ENCODE measurements at regions not wholly inside any gene's neighbourhood (a gene's known extent, or its start where the extent isn't known, plus 50 kb on each side); places are given as distances from the start of the nearest gene placed in this dataset.
"Not testable (repeated sequence)": the region's sequence is repeated elsewhere in the genome, so short reads cannot be mapped to it uniquely, and the experiment has no call there.

DNA sequence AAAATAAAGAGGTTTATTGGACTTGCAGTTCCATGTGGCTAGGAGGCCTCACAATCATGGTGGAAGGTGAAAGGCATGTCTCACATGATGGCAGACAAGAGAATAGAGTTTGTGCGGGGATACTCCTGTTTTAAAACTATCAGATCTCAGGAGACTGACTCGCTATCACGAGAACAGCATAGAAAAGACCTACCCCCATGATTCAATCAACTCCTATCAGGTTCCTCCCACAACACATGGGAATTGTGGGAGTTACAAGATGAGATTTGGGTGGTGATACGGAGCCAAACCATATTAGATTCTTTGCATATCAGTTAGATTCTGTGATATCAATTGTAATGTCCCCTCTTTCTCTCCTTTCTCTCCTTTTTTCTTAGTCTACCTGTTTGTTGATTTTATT is 1178.7 kb upstream of the LRRTM1 start:
- Mint-ChIP-seq H3K4me3 (no peak overlapping the region), H3K9me3 (no peaks in the 10 kb centered on the region), H3K4me1 (no peaks in the 10 kb centered on the region), H3K36me3 (ENCODE audit: low read depth) (no peaks in the 10 kb centered on the region), H3K27me3 (no peaks in the 10 kb centered on the region), H3K27ac (no peak overlapping the region)
- DNase-seq, result no peak
- intact Hi-C loops (cut with micrococcal nuclease), result no loop called here

DNA sequence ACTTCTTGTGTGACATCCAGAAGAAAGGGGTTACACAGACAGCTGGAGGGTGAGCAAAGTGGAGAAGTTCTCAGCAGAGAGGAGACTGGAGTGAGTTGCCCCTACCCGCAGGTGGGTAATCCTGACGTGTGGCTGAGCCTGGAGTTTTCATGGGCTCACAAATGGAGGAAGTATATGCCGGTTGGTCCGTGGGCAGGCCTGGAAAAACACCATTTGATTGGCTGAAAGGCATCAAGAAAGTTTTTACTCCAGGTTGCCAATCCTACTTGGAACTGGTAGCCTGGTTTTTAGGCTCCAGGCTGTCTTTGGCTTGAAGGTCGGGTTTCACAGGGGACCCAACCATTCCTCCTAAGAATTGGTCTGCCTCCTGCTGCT is 1177.4 kb upstream of the LRRTM1 start:
- intact Hi-C loops (cut with micrococcal nuclease), result no loop called here
- no peaks in the 10 kb centered on the region for H3K27me3 Mint-ChIP-seq
- H3K4me3 Mint-ChIP-seq, result no peak overlapping the region

DNA sequence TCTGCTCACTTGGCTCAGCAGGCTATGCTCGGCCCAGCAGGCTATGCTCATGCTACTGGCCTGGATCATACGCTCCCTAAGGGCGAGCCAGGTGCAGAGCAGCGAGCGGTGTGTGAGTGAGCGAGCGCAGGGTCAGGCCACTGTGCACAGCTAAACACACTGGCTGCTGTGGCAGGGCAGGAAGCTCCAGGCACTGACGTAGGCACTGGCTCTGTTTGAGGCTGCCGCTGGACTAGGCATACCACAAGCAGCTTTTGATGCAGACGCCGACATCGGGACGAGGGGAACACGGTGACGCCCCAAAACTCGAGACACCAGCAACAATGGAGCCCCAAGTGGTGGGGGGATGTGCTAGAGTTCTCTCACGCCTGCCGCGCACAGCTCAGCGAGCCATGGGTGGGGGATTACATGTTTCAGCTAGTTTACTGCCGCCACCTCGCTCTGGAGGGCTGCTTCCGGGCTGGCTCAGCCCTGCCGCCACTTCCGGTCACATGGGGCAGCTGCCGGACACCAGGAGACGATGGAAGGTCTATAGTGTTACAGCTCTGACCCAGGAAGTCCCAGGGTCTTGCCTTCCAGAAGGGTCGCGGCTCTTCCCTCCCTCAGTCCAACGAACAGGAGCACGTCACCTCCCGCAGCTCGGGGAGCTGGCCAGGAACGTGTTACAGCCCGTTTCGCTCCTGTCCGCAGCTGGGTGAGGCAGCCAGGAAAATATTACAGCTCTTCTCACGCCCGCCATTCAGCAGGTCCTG is 1176.9 kb upstream of the LRRTM1 start:
- Mint-ChIP-seq H3K4me1 (no peaks in the 10 kb centered on the region), H3K36me3 (ENCODE audit: low read depth) (no peaks in the 10 kb centered on the region), H3K9me3 (no peaks in the 10 kb centered on the region), H3K27me3 (no peaks in the 10 kb centered on the region), H3K27ac (no peak overlapping the region), H3K4me3 (no peak overlapping the region)
- no peak for DNase-seq
- intact Hi-C loops (cut with micrococcal nuclease), result no loop called here

More for the DNA sequence above, 1177.4 kb upstream of the LRRTM1 start:
- Mint-ChIP-seq H3K4me1 (no peaks in the 10 kb centered on the region), H3K27ac (no peak overlapping the region), H3K36me3 (ENCODE audit: low read depth) (no peaks in the 10 kb centered on the region), H3K9me3 (no peaks in the 10 kb centered on the region)
- no peak for DNase-seq

DNA sequence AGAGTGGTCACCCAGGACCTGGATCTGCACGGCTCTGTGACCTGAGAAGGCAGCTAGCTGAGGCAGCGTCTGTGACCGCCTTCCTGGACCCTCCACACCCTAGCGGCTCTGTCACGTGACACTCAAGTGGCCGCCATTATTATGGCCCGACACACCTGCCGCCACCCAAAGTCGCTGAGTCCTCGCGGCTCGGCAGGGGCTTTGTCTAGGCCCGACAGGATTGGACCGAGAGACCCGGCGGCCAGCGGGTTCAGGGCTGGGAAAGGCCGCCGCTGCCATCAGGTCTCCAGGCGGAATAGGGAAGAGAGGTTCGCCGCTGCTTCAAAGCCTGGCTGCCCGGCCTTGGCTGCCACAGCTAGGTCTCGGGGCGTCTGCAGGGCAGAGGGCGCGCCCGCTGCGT is 1162.5 kb upstream of the LRRTM1 start:
- H3K36me3 Mint-ChIP-seq (ENCODE audit: low read depth), result no peaks in the 10 kb centered on the region
- DNase-seq, result no peak
- H3K4me1 Mint-ChIP-seq, result no peaks in the 10 kb centered on the region
- H3K27me3 Mint-ChIP-seq, result no peaks in the 10 kb centered on the region
- intact Hi-C loops (cut with micrococcal nuclease), result no loop called here
- no peak overlapping the region for H3K4me3 Mint-ChIP-seq
- peaks cover 9% of the 10 kb centered on the region for H3K9me3 Mint-ChIP-seq
- H3K27ac Mint-ChIP-seq, result no peak overlapping the region

DNA sequence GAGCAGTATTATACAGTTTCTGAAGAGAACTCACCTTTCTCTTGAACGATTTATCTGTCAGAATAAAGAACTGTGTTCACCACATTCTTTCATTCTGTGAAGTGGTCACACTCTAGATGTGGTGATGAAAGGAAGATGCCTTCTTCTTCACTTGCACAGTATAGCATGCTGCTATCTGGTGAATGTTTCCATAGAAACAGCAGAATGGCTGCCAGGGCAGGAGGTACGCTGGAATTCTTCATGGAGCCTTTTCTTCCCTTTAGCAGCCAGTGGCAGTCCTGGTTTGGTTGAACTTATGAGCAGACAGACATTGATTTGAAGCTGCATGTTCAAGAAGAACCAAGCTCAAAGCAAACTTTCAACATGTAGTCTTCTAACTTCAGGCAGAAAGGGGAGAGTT is 1157.9 kb upstream of the LRRTM1 start:
- no peaks in the 10 kb centered on the region for H3K4me1 Mint-ChIP-seq
- H3K36me3 Mint-ChIP-seq (ENCODE audit: low read depth), result no peaks in the 10 kb centered on the region
- no peak overlapping the region for H3K27ac Mint-ChIP-seq
- intact Hi-C loops (cut with micrococcal nuclease), result no loop called here
- no peaks in the 10 kb centered on the region for H3K27me3 Mint-ChIP-seq
- DNase-seq, result no peak
- peaks cover 9% of the 10 kb centered on the region for H3K9me3 Mint-ChIP-seq
- H3K4me3 Mint-ChIP-seq, result no peak overlapping the region

DNA sequence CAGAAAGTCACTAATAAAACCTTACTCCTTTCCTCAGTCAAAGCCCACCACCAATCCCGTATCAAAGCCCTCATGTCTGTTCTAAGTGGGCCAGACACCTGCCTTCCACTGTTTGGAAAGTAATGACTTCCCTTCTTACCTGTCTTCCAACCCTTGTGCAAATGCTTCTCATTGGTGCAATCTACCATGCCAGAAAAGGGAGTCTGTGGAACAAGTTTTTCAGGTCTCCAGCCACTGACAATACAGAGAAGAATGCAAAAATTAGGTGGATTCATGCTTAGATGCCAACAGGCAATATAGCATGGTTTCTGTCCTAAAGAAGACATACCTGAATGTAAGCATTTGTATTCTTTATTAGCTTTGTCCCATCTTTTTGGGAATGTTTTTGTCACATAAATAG is 1140.6 kb upstream of the LRRTM1 start:
- Mint-ChIP-seq H3K27me3 (no peaks in the 10 kb centered on the region), H3K4me3 (no peak overlapping the region)

DNA sequence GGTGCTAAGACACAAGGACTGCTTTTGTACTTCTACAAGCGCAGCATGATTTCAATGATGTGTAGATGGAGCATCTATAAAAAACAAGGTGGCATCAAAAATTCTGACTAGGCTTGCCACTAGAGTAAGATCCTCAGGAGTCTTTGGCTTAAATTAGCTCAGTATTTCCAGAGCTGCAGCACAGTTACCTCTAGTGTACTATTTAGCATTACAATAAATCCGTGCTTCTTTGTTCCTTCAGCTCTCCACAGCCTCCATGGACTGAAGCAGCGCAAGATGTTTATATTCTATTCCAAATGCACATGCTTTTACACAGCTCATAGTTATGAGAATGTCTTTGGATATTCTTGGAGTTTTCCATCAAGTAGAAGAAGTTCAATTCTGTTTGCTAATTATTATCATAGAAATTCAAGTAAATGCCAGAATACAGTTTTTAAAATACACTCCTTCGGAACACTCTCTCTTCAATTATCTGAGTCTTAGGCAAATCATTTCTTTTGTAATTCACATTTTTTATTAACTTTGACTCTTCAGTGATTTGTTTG is 1133.0 kb upstream of the LRRTM1 start:
- H3K4me1 Mint-ChIP-seq, result no peaks in the 10 kb centered on the region

More for the DNA sequence above, 1140.6 kb upstream of the LRRTM1 start:
- H3K27ac Mint-ChIP-seq, result no peak overlapping the region
- no peaks in the 10 kb centered on the region for H3K36me3 Mint-ChIP-seq (ENCODE audit: low read depth)
- H3K4me1 Mint-ChIP-seq, result no peaks in the 10 kb centered on the region
- DNase-seq, result no peak
- H3K9me3 Mint-ChIP-seq, result peaks cover 3% of the 10 kb centered on the region
- intact Hi-C loops (cut with micrococcal nuclease), result no loop called here

DNA sequence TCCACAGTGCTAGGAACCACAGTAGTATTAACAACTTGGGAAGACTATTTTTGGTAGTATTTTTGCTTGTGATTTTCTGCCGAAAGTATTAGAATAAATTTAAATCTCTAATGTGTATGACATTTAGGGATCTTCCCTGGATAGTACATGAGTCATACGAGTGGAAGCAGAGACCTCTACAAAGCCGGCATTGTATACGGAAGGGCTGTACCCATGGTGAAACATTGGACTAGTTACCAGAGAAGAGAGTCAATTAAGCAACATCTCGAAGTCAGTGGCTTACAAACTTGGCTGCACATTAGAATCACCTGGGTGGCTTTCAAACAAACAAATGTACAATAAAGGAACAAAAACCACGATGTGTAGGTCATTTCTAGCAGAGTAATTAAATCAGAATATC is 1131.7 kb upstream of the LRRTM1 start:
- no peak for DNase-seq
- Mint-ChIP-seq H3K4me1 (no peaks in the 10 kb centered on the region), H3K27ac (no peak overlapping the region), H3K4me3 (no peak overlapping the region), H3K27me3 (no peaks in the 10 kb centered on the region), H3K36me3 (ENCODE audit: low read depth) (no peaks in the 10 kb centered on the region), H3K9me3 (peaks cover 3% of the 10 kb centered on the region)
- intact Hi-C loops (cut with micrococcal nuclease), result no loop called here

More for the DNA sequence above, 1133.0 kb upstream of the LRRTM1 start:
- no peaks in the 10 kb centered on the region for H3K36me3 Mint-ChIP-seq (ENCODE audit: low read depth)
- peaks cover 3% of the 10 kb centered on the region for H3K9me3 Mint-ChIP-seq
- H3K4me3 Mint-ChIP-seq, result no peak overlapping the region
- no peak overlapping the region for H3K27ac Mint-ChIP-seq
- intact Hi-C loops (cut with micrococcal nuclease), result no loop called here
- H3K27me3 Mint-ChIP-seq, result no peaks in the 10 kb centered on the region
- no peak for DNase-seq

DNA sequence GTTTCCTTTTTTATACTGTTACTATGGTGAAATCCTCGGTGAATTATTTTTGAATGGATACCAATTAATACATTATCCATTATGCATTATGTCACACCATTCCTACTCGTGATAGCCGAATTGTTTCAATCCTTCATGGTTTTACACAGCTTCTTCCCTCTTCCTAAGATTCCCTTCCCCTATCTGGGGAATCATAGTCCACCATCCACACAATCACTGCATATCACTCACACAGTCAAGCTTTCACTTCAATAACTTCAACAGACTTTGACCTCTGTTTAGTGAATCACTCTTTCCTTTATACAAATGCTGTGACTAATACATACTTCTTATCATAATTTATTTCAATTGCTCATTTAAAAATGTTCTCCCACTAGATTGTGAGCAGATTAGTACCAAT is 1108.1 kb upstream of the LRRTM1 start:
- Mint-ChIP-seq H3K4me1 (no peaks in the 10 kb centered on the region), H3K9me3 (no peaks in the 10 kb centered on the region), H3K36me3 (ENCODE audit: low read depth) (no peaks in the 10 kb centered on the region), H3K27ac (no peak overlapping the region), H3K4me3 (no peak overlapping the region), H3K27me3 (no peaks in the 10 kb centered on the region)
- DNase-seq, result no peak
- intact Hi-C loops (cut with micrococcal nuclease), result no loop called here

DNA sequence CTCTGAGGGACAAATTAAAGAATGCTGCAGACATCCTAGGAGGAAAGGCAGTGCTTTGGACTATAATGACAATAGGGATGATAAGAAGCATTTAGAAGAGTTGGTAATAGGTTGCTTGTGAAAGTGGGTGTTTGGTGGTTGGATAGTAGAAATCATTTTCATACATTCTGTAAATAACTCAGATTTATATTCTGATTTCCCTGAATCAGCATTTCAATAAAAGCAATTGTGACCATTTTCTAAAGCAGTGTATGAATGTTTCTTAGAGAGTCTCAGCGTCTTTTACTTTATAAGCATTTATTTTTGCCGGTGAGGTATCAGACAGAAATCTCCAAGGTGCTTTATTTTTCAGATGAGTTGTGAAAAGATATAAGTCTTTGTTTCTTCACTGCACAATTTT is 1099.0 kb upstream of the LRRTM1 start:
- no peaks in the 10 kb centered on the region for H3K4me1 Mint-ChIP-seq
- H3K27me3 Mint-ChIP-seq, result no peaks in the 10 kb centered on the region
- H3K4me3 Mint-ChIP-seq, result no peak overlapping the region
- H3K9me3 Mint-ChIP-seq, result peaks cover 3% of the 10 kb centered on the region
- intact Hi-C loops (cut with micrococcal nuclease), result no loop called here
- no peak for DNase-seq
- H3K27ac Mint-ChIP-seq, result no peak overlapping the region
- H3K36me3 Mint-ChIP-seq (ENCODE audit: low read depth), result no peaks in the 10 kb centered on the region

DNA sequence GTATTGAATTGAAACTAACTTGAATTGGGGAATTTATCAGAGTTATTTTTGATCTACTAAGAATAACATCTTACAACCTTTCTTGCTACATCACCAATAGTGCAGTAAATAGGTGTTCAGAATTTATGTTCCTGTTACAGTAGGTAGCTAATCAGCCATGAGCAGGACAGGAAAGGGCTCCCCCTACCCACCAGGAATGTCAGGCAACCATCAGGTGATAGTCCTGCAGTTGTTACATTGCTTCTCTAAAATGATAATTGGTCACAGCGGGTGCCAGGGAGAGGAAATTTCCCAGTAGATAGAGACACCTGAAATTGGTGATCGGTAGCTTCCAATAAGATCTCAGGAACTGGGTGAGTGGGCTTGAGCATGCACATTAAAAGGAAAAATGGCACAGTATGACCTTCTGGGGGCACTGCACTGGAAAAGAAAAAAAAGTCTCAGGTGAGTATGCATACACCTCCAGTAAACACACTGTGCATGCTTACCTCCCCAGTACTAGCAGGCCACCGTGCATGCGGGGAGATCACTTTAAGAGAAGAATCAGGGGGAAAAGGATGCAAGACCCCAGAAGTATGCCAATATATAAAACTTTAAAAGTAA is 1092.0 kb upstream of the LRRTM1 start:
- Mint-ChIP-seq H3K9me3 (peaks cover 5% of the 10 kb centered on the region), H3K27me3 (no peaks in the 10 kb centered on the region), H3K36me3 (ENCODE audit: low read depth) (no peaks in the 10 kb centered on the region), H3K4me3 (no peak overlapping the region), H3K27ac (no peak overlapping the region), H3K4me1 (no peaks in the 10 kb centered on the region)
- intact Hi-C loops (cut with micrococcal nuclease), result no loop called here
- DNase-seq, result no peak

DNA sequence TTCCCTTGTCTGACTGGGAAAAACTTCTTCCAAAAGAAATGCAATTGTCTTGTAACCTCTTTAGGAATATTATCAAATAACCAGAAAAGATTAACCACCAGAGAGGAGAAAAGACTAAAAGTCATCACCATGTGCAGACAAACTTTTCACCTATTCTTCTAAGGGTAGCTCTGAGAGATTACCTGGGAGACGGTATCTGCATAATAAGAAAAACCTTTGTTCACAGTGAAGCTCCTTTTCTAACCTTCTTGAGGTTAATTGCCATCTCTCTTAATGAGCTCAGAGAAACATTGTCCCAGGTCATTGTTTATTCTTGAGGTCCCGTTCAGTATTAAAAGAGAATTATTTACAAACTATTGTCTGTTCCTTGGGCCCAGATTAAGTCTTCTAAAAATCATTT is 1091.2 kb upstream of the LRRTM1 start:
- intact Hi-C loops (cut with micrococcal nuclease), result no loop called here
- H3K27ac Mint-ChIP-seq, result no peak overlapping the region
- H3K4me3 Mint-ChIP-seq, result no peak overlapping the region
- DNase-seq, result no peak
- H3K9me3 Mint-ChIP-seq, result peaks cover 8% of the 10 kb centered on the region
- H3K4me1 Mint-ChIP-seq, result no peaks in the 10 kb centered on the region
- no peaks in the 10 kb centered on the region for H3K36me3 Mint-ChIP-seq (ENCODE audit: low read depth)
- no peaks in the 10 kb centered on the region for H3K27me3 Mint-ChIP-seq

DNA sequence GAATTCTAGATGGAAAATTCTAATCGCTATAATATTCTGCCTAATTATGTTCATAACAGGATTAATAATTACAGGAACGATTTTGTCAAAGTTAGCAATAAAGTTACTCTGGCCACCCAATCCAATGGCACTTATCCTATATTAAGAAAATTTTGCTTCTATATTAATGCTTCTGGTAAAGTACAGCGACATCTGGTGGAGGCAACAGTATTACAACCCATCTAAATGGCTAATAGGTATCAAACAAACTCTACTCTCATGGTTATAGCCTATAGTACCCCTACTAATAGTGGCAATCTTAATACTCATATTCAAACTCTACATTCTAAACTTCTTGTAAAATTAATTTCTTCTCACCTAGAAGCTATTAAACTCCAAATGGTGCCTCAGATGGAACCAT is 1084.7 kb upstream of the LRRTM1 start:
- no peak overlapping the region for H3K27ac Mint-ChIP-seq
- H3K4me1 Mint-ChIP-seq, result no peaks in the 10 kb centered on the region
- H3K9me3 Mint-ChIP-seq, result peaks cover 11% of the 10 kb centered on the region
- H3K36me3 Mint-ChIP-seq (ENCODE audit: low read depth), result no peaks in the 10 kb centered on the region
- intact Hi-C loops (cut with micrococcal nuclease), result no loop called here
- DNase-seq, result no peak
- H3K27me3 Mint-ChIP-seq, result no peaks in the 10 kb centered on the region
- no peak overlapping the region for H3K4me3 Mint-ChIP-seq

DNA sequence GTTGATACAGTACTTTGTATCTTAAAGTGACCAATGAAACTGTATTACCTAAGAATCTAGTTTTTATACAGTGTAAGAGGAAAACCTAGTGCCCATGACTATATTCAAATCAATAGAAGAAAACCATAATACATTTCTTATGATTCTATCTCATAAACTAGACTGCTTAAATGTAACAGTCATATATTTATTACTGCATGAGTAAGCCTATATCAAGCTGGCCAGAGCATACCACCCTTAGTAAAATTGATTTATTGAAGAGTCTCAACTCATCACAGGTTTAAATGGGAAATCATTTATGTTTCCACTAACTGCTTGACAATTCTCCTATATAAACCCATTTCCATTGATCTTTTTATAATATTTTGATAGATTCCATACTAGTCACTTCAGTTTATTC is 1059.2 kb upstream of the LRRTM1 start:
- Mint-ChIP-seq H3K9me3 (peaks cover 8% of the 10 kb centered on the region), H3K36me3 (ENCODE audit: low read depth) (no peaks in the 10 kb centered on the region)
- intact Hi-C loops (cut with micrococcal nuclease), result no loop called here

DNA sequence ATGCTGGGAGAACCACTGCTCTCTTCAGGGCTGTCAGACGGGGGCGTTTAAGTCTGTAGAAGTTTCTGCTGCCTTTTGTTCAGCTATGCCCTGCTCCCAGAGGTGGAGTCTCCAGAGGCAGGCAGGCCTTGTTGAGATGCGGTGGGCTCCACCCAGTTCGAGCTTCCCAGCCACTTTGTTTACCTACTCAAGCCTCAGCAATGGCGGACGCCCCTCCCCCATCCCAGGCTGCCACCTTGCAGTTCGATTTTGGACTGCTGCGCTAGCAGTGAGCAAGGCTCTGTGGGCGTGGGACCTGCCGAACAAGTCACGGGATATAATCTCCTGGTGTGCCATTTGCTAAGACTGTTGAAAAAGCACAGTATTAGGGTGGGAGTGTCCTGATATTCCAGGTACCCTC is 1057.9 kb upstream of the LRRTM1 start:
- DNase-seq; H3K27me3 Mint-ChIP-seq; H3K27ac Mint-ChIP-seq; H3K4me3 Mint-ChIP-seq; H3K9me3 Mint-ChIP-seq; H3K4me1 Mint-ChIP-seq; intact Hi-C loops (cut with micrococcal nuclease); H3K36me3 Mint-ChIP-seq (ENCODE audit: low read depth): not testable (repeated sequence)

More for the DNA sequence above, 1059.2 kb upstream of the LRRTM1 start:
- no peak for DNase-seq
- Mint-ChIP-seq H3K4me3 (no peak overlapping the region), H3K4me1 (no peaks in the 10 kb centered on the region), H3K27me3 (no peaks in the 10 kb centered on the region), H3K27ac (no peak overlapping the region)

Data from activated CD4-positive, alpha-beta T cell treated with anti-CD3 and anti-CD28 coated beads, Interleukin-2, amount 10 ng/mL, durations not matched to agents 24 days and 14 days (primary cell).